Mesendoderm (in vitro differentiated cells): ENCODE measurements at regions not wholly inside any gene's neighbourhood (a gene's known extent, or its start where the extent isn't known, plus 50 kb on each side); places are given as distances from the start of the nearest gene placed in this dataset.
A peak's percentile ranks its signal among the peaks of the same experiment; 100 is the strongest.

ENCODE experiments used
- DNase-seq: peaks from one replicate; pipeline ENCODE4 v3.0.0; 2013
- H2AK5ac ChIP-seq: 2 replicates; pipeline ENCODE4 v1.6.1; 2013; ENCODE audit warnings: low read length, inconsistent platforms
- H2BK120ac ChIP-seq: 2 replicates; pipeline ENCODE4 v1.6.1; 2013; ENCODE audit warnings: low read depth, mild to moderate bottlenecking, low read length, moderate library complexity, mixed read lengths
- H2BK15ac ChIP-seq: replicated peaks from 2 replicates; pipeline ENCODE4 v1.6.1; 2013; ENCODE audit warnings: low read depth, mild to moderate bottlenecking, moderate library complexity
- H2BK5ac ChIP-seq: 2 replicates; pipeline ENCODE4 v1.6.1; 2013; ENCODE audit warnings: low read length, inconsistent platforms
- H3K18ac ChIP-seq: 2 replicates; pipeline ENCODE4 v1.6.1; 2013; ENCODE audit warnings: mild to moderate bottlenecking, low read length, mixed read lengths
- H3K23ac ChIP-seq: one replicate; pipeline ENCODE4 v1.6.1; 2013; ENCODE audit warnings: low read length
- H3K27ac ChIP-seq: 2 replicates; pipeline ENCODE4 v1.5.1; 2013; ENCODE audit warnings: low read depth, mild to moderate bottlenecking, inconsistent platforms, low read length, moderate library complexity
- H3K27me3 ChIP-seq: 2 replicates; pipeline ENCODE4 v1.6.1; 2013; ENCODE audit warnings: low read length, control low read depth, mild to moderate bottlenecking, inconsistent platforms; ENCODE audit not compliant: insufficient read depth, poor library complexity
- H3K36me3 ChIP-seq: 2 replicates; pipeline ENCODE4 v1.6.1; 2013; ENCODE audit warnings: low read length, inconsistent platforms; ENCODE audit not compliant: control insufficient read depth, insufficient read depth
- H3K4ac ChIP-seq: one replicate; pipeline ENCODE4 v1.6.1; 2013; ENCODE audit warnings: low read depth, mild to moderate bottlenecking, low read length, moderate library complexity
- H3K4me1 ChIP-seq: 2 replicates; pipeline ENCODE4 v1.6.1; 2013; ENCODE audit warnings: low read depth, low read length, inconsistent platforms; ENCODE audit not compliant: control insufficient read depth
- H3K4me2 ChIP-seq: 2 replicates; pipeline ENCODE4 v1.6.1; 2013; ENCODE audit warnings: low read length
- H3K4me3 ChIP-seq: 2 replicates; pipeline ENCODE4 v1.5.1; 2013; ENCODE audit warnings: mild to moderate bottlenecking, low read length
- H3K56ac ChIP-seq: one replicate; pipeline ENCODE4 v1.6.1; 2013; ENCODE audit warnings: low read length
- H3K79me1 ChIP-seq: 2 replicates; pipeline ENCODE4 v1.6.1; 2013; ENCODE audit warnings: low read length, inconsistent platforms
- H3K79me2 ChIP-seq: 2 replicates; pipeline ENCODE4 v1.6.1; 2013; ENCODE audit warnings: mild to moderate bottlenecking, low read length; ENCODE audit not compliant: control insufficient read depth, insufficient read depth
- H3K9ac ChIP-seq: 2 replicates; pipeline ENCODE4 v1.6.1; 2013; ENCODE audit warnings: low read length, inconsistent platforms
- H4K5ac ChIP-seq: one replicate; pipeline ENCODE4 v1.6.1; 2013; ENCODE audit warnings: low read length
- H4K8ac ChIP-seq: one replicate; pipeline ENCODE4 v1.6.1; 2013; ENCODE audit warnings: low read depth, mild to moderate bottlenecking, control low read depth, low read length, moderate library complexity
- WGBS: extraction: QIAGEN DNeasy Blood & Tissue Kit; methylation state at CpG from one replicate; pipeline ENCODE4 v1.1.7; 2013; ENCODE audit warnings: low lambda C conversion rate, missing lambda C conversion rate; ENCODE audit not compliant: insufficient coverage; ENCODE audit errors: extremely low coverage; 5-methylcytosine and 5-hydroxymethylcytosine counted together

DNA sequence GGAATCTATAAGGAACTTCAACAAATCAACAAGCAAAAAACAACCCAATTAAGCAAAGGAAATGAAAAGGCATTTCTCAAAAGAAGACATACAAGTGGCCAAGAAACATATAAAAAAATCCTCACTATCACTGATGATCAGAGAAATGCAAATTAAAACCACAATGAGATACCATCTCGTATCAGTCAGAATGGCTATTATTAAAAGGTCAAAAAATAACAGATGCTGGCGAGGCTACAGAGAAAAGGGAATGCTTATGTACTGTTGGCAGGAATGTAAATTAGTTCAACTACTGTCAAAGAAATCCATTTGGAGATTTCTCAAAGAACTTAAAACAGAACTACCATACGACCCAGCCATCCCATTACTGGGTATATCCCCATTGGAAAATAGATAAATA, 292.4 kb upstream of the FAT1 start:
- no peaks in the 10 kb centered on the region for H3K79me1 ChIP-seq
- no peak overlapping the region for H2BK120ac ChIP-seq
- DNase-seq = no peak
- no peaks in the 10 kb centered on the region for H3K79me2 ChIP-seq
- WGBS = no CpG with 5 or more reads among the region's 3 CpGs
- no peak overlapping the region for H3K9ac ChIP-seq
- no peak overlapping the region for H2AK5ac ChIP-seq
- H3K4ac ChIP-seq = no peak overlapping the region
- no peak overlapping the region for H4K5ac ChIP-seq
- H4K8ac ChIP-seq = no peak overlapping the region
- H2BK5ac ChIP-seq = no peak overlapping the region
- peaks cover 2% of the 10 kb centered on the region for H3K4me1 ChIP-seq
- H3K36me3 ChIP-seq = no peaks in the 10 kb centered on the region
- no peak overlapping the region for H3K18ac ChIP-seq
- no peak overlapping the region for H3K4me3 ChIP-seq
- no peak overlapping the region for H3K27ac ChIP-seq
- no peak overlapping the region for H2BK15ac ChIP-seq
- no peak overlapping the region for H3K4me2 ChIP-seq
- no peak overlapping the region for H3K56ac ChIP-seq
- H3K23ac ChIP-seq = no peak overlapping the region
- no peaks in the 10 kb centered on the region for H3K27me3 ChIP-seq

DNA sequence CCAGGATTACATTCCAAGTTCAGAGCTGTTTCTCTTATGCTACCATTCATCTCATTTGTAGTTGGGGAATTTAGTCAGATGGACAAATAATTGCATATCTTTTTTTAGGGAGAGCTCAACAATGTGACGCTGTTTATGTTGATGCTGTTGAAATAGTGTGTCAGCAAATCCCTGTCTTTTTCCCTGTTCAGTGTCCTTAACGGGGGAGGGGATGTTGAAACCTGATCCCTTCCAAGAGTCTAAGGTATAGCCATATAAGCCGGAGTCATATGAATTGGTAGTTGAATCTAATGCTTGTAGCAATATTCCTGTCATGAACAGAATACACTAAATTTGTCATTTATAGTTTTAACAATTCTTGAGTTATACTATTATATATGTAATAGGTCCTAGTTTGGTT, 293.5 kb upstream of the FAT1 start:
- Histone ChIP-seq H3K18ac (no peak overlapping the region), H2BK120ac (no peak overlapping the region), H3K9ac (no peak overlapping the region), H2BK15ac (no peak overlapping the region), H2BK5ac (no peak overlapping the region), H3K79me2 (no peaks in the 10 kb centered on the region), H4K5ac (no peak overlapping the region), H3K36me3 (no peaks in the 10 kb centered on the region), H3K27me3 (no peaks in the 10 kb centered on the region), H3K4me3 (no peak overlapping the region), H3K56ac (no peak overlapping the region), H3K4ac (no peak overlapping the region), H3K27ac (no peak overlapping the region), H4K8ac (no peak overlapping the region), H3K23ac (no peak overlapping the region), H3K4me2 (no peak overlapping the region), H3K4me1 (peaks cover 2% of the 10 kb centered on the region), H3K79me1 (no peaks in the 10 kb centered on the region), H2AK5ac (no peak overlapping the region)
- DNase-seq = peak; percentile 37
- WGBS = no CpG with 5 or more reads among the region's 3 CpGs

GRCh38 chr4:187019896-187020295, 296.2 kb upstream of the FAT1 start:
- peak; percentile 83 for DNase-seq

GRCh38 chr4:187020676-187021075, 297.0 kb upstream of the FAT1 start:
- no peak overlapping the region for H2BK120ac ChIP-seq
- no CpG with 5 or more reads among the region's 2 CpGs for WGBS

More at GRCh38 chr4:187019896-187020295, 296.2 kb upstream of the FAT1 start:
- H3K36me3 ChIP-seq = no peaks in the 10 kb centered on the region
- no peak overlapping the region for H2AK5ac ChIP-seq
- WGBS = no CpG with 5 or more reads among the region's 8 CpGs
- H3K4me2 ChIP-seq = no peak overlapping the region
- no peak overlapping the region for H3K4ac ChIP-seq
- H4K5ac ChIP-seq = no peak overlapping the region
- no peak overlapping the region for H3K27ac ChIP-seq
- no peak overlapping the region for H2BK15ac ChIP-seq
- H3K79me2 ChIP-seq = no peaks in the 10 kb centered on the region
- no peak overlapping the region for H3K4me3 ChIP-seq
- no peak overlapping the region for H3K9ac ChIP-seq
- H2BK5ac ChIP-seq = no peak overlapping the region
- H3K79me1 ChIP-seq = no peaks in the 10 kb centered on the region
- peaks cover 2% of the 10 kb centered on the region for H3K4me1 ChIP-seq
- H3K18ac ChIP-seq = no peak overlapping the region
- no peak overlapping the region for H3K56ac ChIP-seq
- H3K27me3 ChIP-seq = no peaks in the 10 kb centered on the region
- H3K23ac ChIP-seq = no peak overlapping the region
- no peak overlapping the region for H4K8ac ChIP-seq
- no peak overlapping the region for H2BK120ac ChIP-seq

GRCh38 chr4:187021436-187022205, 298.0 kb upstream of the FAT1 start:
- Histone ChIP-seq H2AK5ac (no peak overlapping the region), H3K27ac (no peak overlapping the region), H3K79me2 (no peaks in the 10 kb centered on the region), H2BK15ac (no peak overlapping the region), H3K23ac (no peak overlapping the region), H3K4me3 (no peak overlapping the region), H4K8ac (no peak overlapping the region), H4K5ac (no peak overlapping the region), H2BK5ac (no peak overlapping the region), H2BK120ac (no peak overlapping the region), H3K4ac (no peak overlapping the region), H3K9ac (no peak overlapping the region), H3K4me2 (no peak overlapping the region), H3K56ac (no peak overlapping the region), H3K27me3 (no peaks in the 10 kb centered on the region), H3K79me1 (no peaks in the 10 kb centered on the region), H3K4me1 (peaks cover 2% of the 10 kb centered on the region), H3K18ac (no peak overlapping the region), H3K36me3 (no peaks in the 10 kb centered on the region)
- DNase-seq = peak; percentile 30
- no CpG with 5 or more reads among the region's 6 CpGs for WGBS

More at GRCh38 chr4:187020676-187021075, 297.0 kb upstream of the FAT1 start:
- Histone ChIP-seq H3K27ac (no peak overlapping the region), H2AK5ac (no peak overlapping the region), H3K79me1 (no peaks in the 10 kb centered on the region), H3K18ac (no peak overlapping the region), H3K79me2 (no peaks in the 10 kb centered on the region), H2BK5ac (no peak overlapping the region), H3K4ac (no peak overlapping the region), H3K23ac (no peak overlapping the region), H3K4me2 (no peak overlapping the region), H3K36me3 (no peaks in the 10 kb centered on the region), H3K27me3 (no peaks in the 10 kb centered on the region), H3K4me1 (peaks cover 2% of the 10 kb centered on the region), H4K8ac (no peak overlapping the region), H2BK15ac (no peak overlapping the region), H3K4me3 (no peak overlapping the region), H4K5ac (no peak overlapping the region), H3K56ac (no peak overlapping the region), H3K9ac (no peak overlapping the region)
- DNase-seq = no peak

DNA sequence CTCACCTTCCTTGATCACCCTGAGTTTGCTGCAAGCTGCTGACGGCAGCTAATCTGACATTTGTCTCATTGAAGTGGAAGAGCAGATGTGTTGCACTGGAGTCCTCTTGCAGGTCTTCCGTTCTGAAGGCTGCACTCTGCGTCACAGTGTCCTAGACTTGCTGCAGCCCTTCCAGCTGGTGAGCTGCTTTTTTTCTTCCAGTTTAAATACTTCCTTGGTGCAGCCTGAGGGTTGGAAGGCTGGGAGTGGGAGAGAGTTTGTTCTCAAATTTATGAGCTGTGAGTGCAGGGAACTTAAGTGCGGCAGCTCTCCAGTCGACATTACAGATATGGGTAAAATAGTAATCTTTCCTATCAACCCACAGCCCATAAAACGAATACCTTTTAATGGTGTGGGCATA, 303.6 kb upstream of the FAT1 start:
- Histone ChIP-seq H3K79me2 (no peaks in the 10 kb centered on the region), H3K36me3 (no peaks in the 10 kb centered on the region), H3K23ac (no peak overlapping the region), H3K27me3 (no peaks in the 10 kb centered on the region), H4K8ac (no peak overlapping the region), H3K56ac (no peak overlapping the region), H3K4me2 (no peak overlapping the region), H3K27ac (no peak overlapping the region), H2AK5ac (no peak overlapping the region), H2BK15ac (no peak overlapping the region), H4K5ac (no peak overlapping the region), H3K9ac (no peak overlapping the region), H2BK5ac (no peak overlapping the region), H3K4me1 (no peaks in the 10 kb centered on the region), H3K79me1 (no peaks in the 10 kb centered on the region), H3K18ac (no peak overlapping the region), H3K4me3 (no peak overlapping the region), H3K4ac (no peak overlapping the region), H2BK120ac (no peak overlapping the region)
- no peak for DNase-seq
- WGBS = no CpG with 5 or more reads among the region's 6 CpGs
